HL-60 (cell line): ENCODE measurements at regions not wholly inside any gene's neighbourhood (a gene's known extent, or its start where the extent isn't known, plus 50 kb on each side); places are given as distances from the start of the nearest gene placed in this dataset.

Experiments used
- SPI1 ChIP-seq: IDR thresholded peaks from 2 replicates; pipeline ENCODE4 v1.6.1; 2012; ENCODE audit warnings: low read depth, mild to moderate bottlenecking, borderline replicate concordance
- TF ChIP-seq, protein P1 (sequence below): IDR thresholded peaks from one replicate; pipeline ENCODE4 v1.5.1; 2011; ENCODE audit warnings: low read length, control low read depth, inconsistent platforms; ENCODE audit not compliant: insufficient read depth

DNA sequence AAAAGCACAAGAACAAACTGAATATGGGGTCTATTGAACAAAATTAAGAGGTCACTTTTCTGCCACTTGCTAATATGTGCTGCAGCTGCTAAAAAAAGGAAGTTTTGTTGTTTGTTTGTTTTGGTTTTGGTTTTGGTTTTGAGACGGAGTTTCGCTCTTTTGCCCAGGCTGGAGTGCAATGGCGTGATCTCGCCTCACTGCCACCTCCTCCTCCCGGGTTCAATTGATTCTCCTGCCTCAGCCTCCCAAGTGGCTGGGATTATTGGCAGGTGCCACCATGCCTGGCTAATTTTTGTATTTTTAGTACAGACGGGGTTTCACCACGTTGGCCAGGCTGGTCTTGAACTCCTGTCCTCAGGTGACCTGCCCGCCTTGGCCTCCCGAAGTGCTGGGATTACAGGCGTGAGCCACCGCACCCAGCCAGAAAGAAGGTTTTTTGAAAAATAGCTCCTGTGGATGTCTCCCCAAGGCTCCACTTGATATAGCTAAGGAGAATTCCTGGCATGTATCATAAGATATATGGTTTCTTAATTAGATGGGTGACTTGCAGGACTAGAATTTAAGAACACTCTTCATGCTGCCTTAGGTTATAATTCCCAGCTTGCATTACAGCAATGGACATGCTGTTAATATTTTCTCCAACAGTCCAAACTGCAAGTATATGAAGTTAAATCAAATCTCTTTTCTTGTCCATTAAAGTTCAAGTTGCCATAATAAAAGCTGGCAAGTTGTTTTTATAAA, 237.6 kb upstream of the AMIGO2 start:
- TF ChIP-seq, protein P1, sequence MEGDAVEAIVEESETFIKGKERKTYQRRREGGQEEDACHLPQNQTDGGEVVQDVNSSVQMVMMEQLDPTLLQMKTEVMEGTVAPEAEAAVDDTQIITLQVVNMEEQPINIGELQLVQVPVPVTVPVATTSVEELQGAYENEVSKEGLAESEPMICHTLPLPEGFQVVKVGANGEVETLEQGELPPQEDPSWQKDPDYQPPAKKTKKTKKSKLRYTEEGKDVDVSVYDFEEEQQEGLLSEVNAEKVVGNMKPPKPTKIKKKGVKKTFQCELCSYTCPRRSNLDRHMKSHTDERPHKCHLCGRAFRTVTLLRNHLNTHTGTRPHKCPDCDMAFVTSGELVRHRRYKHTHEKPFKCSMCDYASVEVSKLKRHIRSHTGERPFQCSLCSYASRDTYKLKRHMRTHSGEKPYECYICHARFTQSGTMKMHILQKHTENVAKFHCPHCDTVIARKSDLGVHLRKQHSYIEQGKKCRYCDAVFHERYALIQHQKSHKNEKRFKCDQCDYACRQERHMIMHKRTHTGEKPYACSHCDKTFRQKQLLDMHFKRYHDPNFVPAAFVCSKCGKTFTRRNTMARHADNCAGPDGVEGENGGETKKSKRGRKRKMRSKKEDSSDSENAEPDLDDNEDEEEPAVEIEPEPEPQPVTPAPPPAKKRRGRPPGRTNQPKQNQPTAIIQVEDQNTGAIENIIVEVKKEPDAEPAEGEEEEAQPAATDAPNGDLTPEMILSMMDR = no peak
- TF ChIP-seq SPI1 = no peak
